B cell (primary cell): ENCODE measurements at regions not wholly inside any gene's neighbourhood (a gene's known extent, or its start where the extent isn't known, plus 50 kb on each side); places are given as distances from the start of the nearest gene placed in this dataset.

ENCODE experiments used
- ATAC-seq: fragments of 200-7000 bp; cut with Tn5 transposase; one replicate; pipeline ENCODE4 v1.10.0; 2021; ENCODE audit warnings: low read depth, mild to moderate bottlenecking, moderate number of reproducible peaks, moderate library complexity
- CTCF ChIA-PET: fragments of 350-600 bp; sonication (Branson Sonifier 250); formaldehyde crosslinking; loops from one replicate; lab custom pipeline; 2021; ENCODE audit warnings: antibody characterized with exemption, inconsistent platforms; lab: Charles Lee
- POLR2A ChIA-PET: fragments of 350-600 bp; sonication (Branson Sonifier 250); formaldehyde crosslinking; loops from one replicate; lab custom pipeline; 2021; ENCODE audit warnings: antibody characterized with exemption; lab: Charles Lee
- DNase-seq: peaks from one replicate; pipeline ENCODE4 v3.0.0; 2013
- H2AFZ ChIP-seq: 2 replicates; pipeline ENCODE4 v1.6.1; 2012; ENCODE audit warnings: mild to moderate bottlenecking, low read depth, low read length; ENCODE audit not compliant: insufficient read depth, poor library complexity, severe bottlenecking
- H3K27ac ChIP-seq, 2 donors: 1 replicate in 1 of 2; 2 replicates in 1 of 2; pipeline ENCODE4 v1.5.1; 2012 to 2013; ENCODE audit warnings: low read length in 2 of 2, mild to moderate bottlenecking in 2 of 2, moderate library complexity in 1 of 2
- H3K27me3 ChIP-seq, 4 experiments: fragments of 200-600 bp in 1 of 4; sonication (generic) in 1 of 4; replicated peaks in 1 of 4; 1 replicate in 2 of 4; 2 replicates in 2 of 4; pipeline versions ENCODE4 v1.6.1 to v1.7.0; 2013 to 2016; ENCODE audit warnings: low read length in 3 of 4, mild to moderate bottlenecking in 2 of 4, mixed read lengths in 1 of 4, moderate library complexity in 1 of 4; ENCODE audit not compliant: insufficient read depth in 4 of 4, control insufficient read depth in 3 of 4; ENCODE audit errors: control extremely low read depth in 1 of 4
- H3K36me3 ChIP-seq, 2 experiments: replicated peaks in 1 of 2; 1 replicate in 1 of 2; 2 replicates in 1 of 2; pipeline versions ENCODE4 v1.6.1 to v1.7.1; 2013; ENCODE audit warnings: low read length in 1 of 2; ENCODE audit not compliant: insufficient read depth in 2 of 2, control insufficient read depth in 1 of 2; ENCODE audit errors: control extremely low read depth in 1 of 2, extremely low read depth in 1 of 2
- H3K4me1 ChIP-seq, 2 donors: fragments of 200-600 bp in 1 of 2; sonication (generic) in 1 of 2; 1 replicate in 1 of 2; 2 replicates in 1 of 2; pipeline versions ENCODE4 v1.5.1 to v1.6.1; 2013 to 2017; ENCODE audit warnings: low read length in 2 of 2; ENCODE audit not compliant: control insufficient read depth in 2 of 2, insufficient read depth in 2 of 2
- H3K4me2 ChIP-seq: replicated peaks from 2 replicates; pipeline ENCODE3; 2012; ENCODE audit warnings: mild to moderate bottlenecking, low read depth, low read length; ENCODE audit not compliant: poor library complexity, severe bottlenecking
- H3K4me3 ChIP-seq, 5 experiments: fragments of 200-600 bp in 1 of 5; sonication (generic) in 1 of 5; 1 replicate in 3 of 5; 2 replicates in 2 of 5; pipeline versions ENCODE4 v1.5.1 to v1.7.0; 2011 to 2016; ENCODE audit warnings: low read length in 4 of 5, mild to moderate bottlenecking in 4 of 5, low read depth in 2 of 5, control low read depth in 1 of 5, moderate library complexity in 1 of 5; ENCODE audit not compliant: insufficient read depth in 1 of 5; ENCODE audit errors: control extremely low read depth in 1 of 5, extremely low read depth in 1 of 5
- H3K79me2 ChIP-seq: fragments of 200-600 bp; sonication (generic); one replicate; pipeline ENCODE4 v1.6.0; 2016; ENCODE audit warnings: low read length; ENCODE audit not compliant: control insufficient read depth, insufficient read depth
- H3K9ac ChIP-seq: fragments of 200-600 bp; sonication (generic); 2 replicates; pipeline ENCODE4 v1.6.1; 2017; ENCODE audit warnings: mild to moderate bottlenecking, low read length, moderate library complexity
- H3K9me3 ChIP-seq, 3 donors: one replicate each; pipeline versions ENCODE4 v1.6.1 to v1.7.1; 2013; ENCODE audit warnings: low read length in 2 of 3; ENCODE audit not compliant: control insufficient read depth in 2 of 3, insufficient read depth in 1 of 3; ENCODE audit errors: control extremely low read depth in 1 of 3
- H4K20me1 ChIP-seq: 2 replicates; pipeline ENCODE4 v1.6.0; 2012; ENCODE audit warnings: mild to moderate bottlenecking, low read length; ENCODE audit not compliant: insufficient read depth, control insufficient read depth, poor library complexity, severe bottlenecking
- H3K27ac Mint-ChIP-seq: one replicate; pipeline ENCODE4 v1.8.0; 2021; ENCODE audit warnings: mixed read lengths
- H3K27me3 Mint-ChIP-seq: one replicate; pipeline ENCODE4 v1.8.0; 2021; ENCODE audit warnings: mixed read lengths
- H3K4me1 Mint-ChIP-seq: one replicate; pipeline ENCODE4 v1.8.0; 2021; ENCODE audit warnings: mixed read lengths
- H3K4me3 Mint-ChIP-seq: one replicate; pipeline ENCODE4 v1.8.0; 2021; ENCODE audit warnings: mixed read lengths
- H3K9me3 Mint-ChIP-seq: one replicate; pipeline ENCODE4 v1.8.0; 2022; ENCODE audit warnings: mixed read lengths; ENCODE audit not compliant: insufficient read depth
- EZH2 ChIP-seq: IDR thresholded peaks from 2 replicates; pipeline ENCODE4 v1.6.1; 2012; ENCODE audit warnings: borderline replicate concordance, low read depth, mild to moderate bottlenecking, moderate library complexity, low read length; ENCODE audit not compliant: insufficient read depth, poor library complexity, severe bottlenecking
- WGBS: methylation state at CpG from one replicate; pipeline ENCODE4 v1.1.5; 2013; ENCODE audit warnings: missing lambda C conversion rate; ENCODE audit not compliant: insufficient coverage; 5-methylcytosine and 5-hydroxymethylcytosine counted together
- intact Hi-C: fragments of 100-400 bp; cut with micrococcal nuclease; formaldehyde crosslinking; loops from one replicate; pipeline ENCODE4 v1.10.0; 2022
- TF ChIP-seq, protein P1 (sequence below): fragments of 200-600 bp; IDR thresholded peaks from one replicate; pipeline ENCODE4 v1.8.0; 2022; ENCODE audit warnings: antibody characterized with exemption, mild to moderate bottlenecking

DNA sequence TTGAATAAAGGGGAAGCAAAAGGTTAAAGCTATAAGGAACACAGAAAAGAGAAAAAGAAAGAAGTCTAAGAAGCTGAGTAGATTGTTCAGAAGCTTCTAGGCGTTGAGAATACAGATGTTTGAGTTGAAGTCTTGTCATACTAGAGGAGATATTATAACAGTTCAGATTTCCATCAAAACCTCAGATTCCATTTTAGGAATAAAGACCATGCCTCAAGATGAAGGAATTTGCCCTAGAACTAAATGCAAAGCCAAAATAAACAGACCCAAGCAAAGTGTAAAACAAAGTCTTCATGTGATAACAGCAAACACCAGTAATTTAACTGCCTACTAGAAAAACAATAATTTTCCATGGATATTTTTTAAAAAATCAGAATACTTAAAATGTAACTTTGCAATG lies 476.5 kb upstream of the POT1 start:
- Histone ChIP-seq H2AFZ (no peak overlapping the region), H3K4me2 (no peak overlapping the region), H3K27ac (no peak overlapping the region), H3K27me3 (no peaks in the 10 kb centered on the region), H3K36me3 (no peaks in the 10 kb centered on the region), H4K20me1 (no peaks in the 10 kb centered on the region), H3K9ac (no peak overlapping the region), H3K9me3 (no peaks in the 10 kb centered on the region), H3K79me2 (no peaks in the 10 kb centered on the region), H3K4me3 (no peak overlapping the region), H3K4me1 (no peaks in the 10 kb centered on the region)
- Mint-ChIP-seq H3K4me3 (no peak overlapping the region), H3K9me3 (peaks cover 2% of the 10 kb centered on the region), H3K4me1 (no peaks in the 10 kb centered on the region), H3K27me3 (no peaks in the 10 kb centered on the region), H3K27ac (no peak overlapping the region)
- ATAC-seq (no peak), DNase-seq (no peak)
- ChIA-PET POLR2A (no interaction called here), CTCF (no interaction called here)
- intact Hi-C loops = no loop called here
- TF ChIP-seq, protein P1, sequence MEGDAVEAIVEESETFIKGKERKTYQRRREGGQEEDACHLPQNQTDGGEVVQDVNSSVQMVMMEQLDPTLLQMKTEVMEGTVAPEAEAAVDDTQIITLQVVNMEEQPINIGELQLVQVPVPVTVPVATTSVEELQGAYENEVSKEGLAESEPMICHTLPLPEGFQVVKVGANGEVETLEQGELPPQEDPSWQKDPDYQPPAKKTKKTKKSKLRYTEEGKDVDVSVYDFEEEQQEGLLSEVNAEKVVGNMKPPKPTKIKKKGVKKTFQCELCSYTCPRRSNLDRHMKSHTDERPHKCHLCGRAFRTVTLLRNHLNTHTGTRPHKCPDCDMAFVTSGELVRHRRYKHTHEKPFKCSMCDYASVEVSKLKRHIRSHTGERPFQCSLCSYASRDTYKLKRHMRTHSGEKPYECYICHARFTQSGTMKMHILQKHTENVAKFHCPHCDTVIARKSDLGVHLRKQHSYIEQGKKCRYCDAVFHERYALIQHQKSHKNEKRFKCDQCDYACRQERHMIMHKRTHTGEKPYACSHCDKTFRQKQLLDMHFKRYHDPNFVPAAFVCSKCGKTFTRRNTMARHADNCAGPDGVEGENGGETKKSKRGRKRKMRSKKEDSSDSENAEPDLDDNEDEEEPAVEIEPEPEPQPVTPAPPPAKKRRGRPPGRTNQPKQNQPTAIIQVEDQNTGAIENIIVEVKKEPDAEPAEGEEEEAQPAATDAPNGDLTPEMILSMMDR = no peak
- no peak for TF ChIP-seq EZH2
- no CpG with 5 or more reads among the region's 1 CpG for WGBS

DNA sequence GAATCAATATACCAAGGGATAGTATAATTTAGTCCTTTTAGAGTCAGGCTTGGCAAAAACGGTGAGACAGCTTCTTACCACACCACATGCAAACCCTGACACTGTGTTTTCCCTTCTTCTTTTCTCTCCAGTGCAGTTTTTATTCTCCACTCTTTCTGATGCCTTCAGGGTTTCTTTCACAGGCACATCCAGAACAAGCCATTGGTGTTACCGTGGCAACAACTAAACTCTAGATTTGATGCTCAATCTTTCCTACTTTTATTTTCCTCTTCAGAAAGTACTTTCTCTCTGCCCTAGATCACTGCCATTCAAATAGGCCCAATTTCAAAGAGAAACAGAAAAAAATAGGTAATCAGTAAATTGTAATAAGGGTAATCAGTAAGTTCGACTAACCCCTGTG lies 469.8 kb upstream of the POT1 start:
- no peaks in the 10 kb centered on the region for H3K36me3 ChIP-seq
- CTCF ChIA-PET = no interaction called here

More for the DNA sequence above, 469.8 kb upstream of the POT1 start:
- Histone ChIP-seq H3K79me2 (no peaks in the 10 kb centered on the region), H3K4me3 (no peak overlapping the region), H4K20me1 (no peaks in the 10 kb centered on the region), H3K4me1 (no peaks in the 10 kb centered on the region), H3K9me3 (no peaks in the 10 kb centered on the region), H3K9ac (no peak overlapping the region), H2AFZ (no peak overlapping the region), H3K27ac (no peak overlapping the region), H3K4me2 (no peak overlapping the region), H3K27me3 (no peaks in the 10 kb centered on the region)
- ATAC-seq (no peak), DNase-seq (no peak)
- Mint-ChIP-seq H3K4me1 (no peaks in the 10 kb centered on the region), H3K27ac (no peak overlapping the region), H3K4me3 (no peak overlapping the region), H3K27me3 (no peaks in the 10 kb centered on the region), H3K9me3 (no peaks in the 10 kb centered on the region)
- POLR2A ChIA-PET = no interaction called here
- TF ChIP-seq, protein P1 = no peak
- no peak for TF ChIP-seq EZH2
- WGBS = 67% methylated on average over 1 of the region's 3 CpGs
- intact Hi-C loops = no loop called here
